ENCODE measurements at regions not wholly inside any gene's neighbourhood (a gene's known extent, or its start where the extent isn't known, plus 50 kb on each side); places are given as distances from the start of the nearest gene placed in this dataset.

- Histone ChIP-seq H3K4me1 (no peaks in the 10 kb centered on the region), H3K4me3 (no peak overlapping the region), H3K27me3 (no peaks in the 10 kb centered on the region), H3K36me3 (no peaks in the 10 kb centered on the region), H3K27ac (no peak overlapping the region), H3K9me3 (no peaks in the 10 kb centered on the region)
- ATAC-seq (no peak), DNase-seq (no peak)
- 89% methylated on average over 7 of the region's 17 CpGs for WGBS (ENCODE audit: insufficient coverage, low coverage, low lambda C conversion rate, missing lambda C conversion rate)
- TF ChIP-seq CTCF (IDR thresholded peaks at IDR 0.05) (no peak), POLR2A (IDR thresholded peaks at IDR 0.05) (no peak)
- intact Hi-C loops (cut with DNase I): no loop called here
Observed at GRCh38 chr4:3648731-3649130, 116.5 kb upstream of the LRPAP1 start.

GRCh38 chr4:3648195-3648594, 116.0 kb upstream of the LRPAP1 start:
- no peaks in the 10 kb centered on the region for H3K4me1 ChIP-seq
- intact Hi-C loops (cut with DNase I): no loop called here
- no peak overlapping the region for H3K4me3 ChIP-seq
- ATAC-seq (no peak), DNase-seq (no peak)
- H3K9me3 ChIP-seq: no peaks in the 10 kb centered on the region
- 85% methylated on average over 9 of the region's 16 CpGs for whole genome bisulfite sequencing (ENCODE audit: insufficient coverage, low coverage, low lambda C conversion rate, missing lambda C conversion rate)
- no peak for TF ChIP-seq POLR2A (IDR thresholded peaks at IDR 0.05)
- TF ChIP-seq CTCF (IDR thresholded peaks at IDR 0.05): no peak
- H3K27ac ChIP-seq: no peak overlapping the region
- no peaks in the 10 kb centered on the region for H3K27me3 ChIP-seq
- no peaks in the 10 kb centered on the region for H3K36me3 ChIP-seq

GRCh38 chr4:3647421-3647820, 115.2 kb upstream of the LRPAP1 start:
- TF ChIP-seq CTCF (IDR thresholded peaks at IDR 0.05) (no peak), POLR2A (IDR thresholded peaks at IDR 0.05) (no peak)
- intact Hi-C loops (cut with DNase I): no loop called here
- 72% methylated on average over 12 of the region's 12 CpGs for WGBS (ENCODE audit: insufficient coverage, low coverage, low lambda C conversion rate, missing lambda C conversion rate)
- H3K27me3 ChIP-seq: no peaks in the 10 kb centered on the region
- no peaks in the 10 kb centered on the region for H3K4me1 ChIP-seq
- ATAC-seq (no peak), DNase-seq (no peak)
- H3K36me3 ChIP-seq: no peaks in the 10 kb centered on the region
- H3K9me3 ChIP-seq: no peaks in the 10 kb centered on the region
- no peak overlapping the region for H3K4me3 ChIP-seq
- no peak overlapping the region for H3K27ac ChIP-seq

GRCh38 chr4:3645711-3646679, 113.8 kb upstream of the LRPAP1 start:
- H3K27me3 ChIP-seq: no peaks in the 10 kb centered on the region
- no peaks in the 10 kb centered on the region for H3K4me1 ChIP-seq
- H3K27ac ChIP-seq: no peak overlapping the region
- H3K9me3 ChIP-seq: no peaks in the 10 kb centered on the region
- intact Hi-C loops (cut with DNase I): no loop called here
- TF ChIP-seq POLR2A (IDR thresholded peaks at IDR 0.05) (no peak), CTCF (IDR thresholded peaks at IDR 0.05) (no peak)
- no peak overlapping the region for H3K4me3 ChIP-seq
- H3K36me3 ChIP-seq: no peaks in the 10 kb centered on the region
- 38% methylated on average over 5 of the region's 28 CpGs for WGBS (ENCODE audit: insufficient coverage, low coverage, low lambda C conversion rate, missing lambda C conversion rate)
- DNase-seq: no peak
- ATAC-seq: peak in 1 of 4 donors; percentile 13
